K562 (cell line): ENCODE measurements at regions not wholly inside any gene's neighbourhood (a gene's known extent, or its start where the extent isn't known, plus 50 kb on each side); places are given as distances from the start of the nearest gene placed in this dataset.

Experiments used
- ARID3A ChIP-seq: IDR thresholded peaks from 2 replicates; pipeline ENCODE4 v1.6.1; 2012; ENCODE audit warnings: low read depth, low read length, improper control_type of control experiment, borderline replicate concordance
- BCL6 ChIP-seq: fragments of 250-450 bp; sonication (Bioruptor Pico); IDR thresholded peaks from 2 replicates; pipeline ENCODE4 v1.4.0; 2020
- CSDE1 ChIP-seq, 2 experiments: fragments of 450-650 bp; IDR thresholded peaks; 2 replicates each; pipeline ENCODE4 v1.6.1; 2016; ENCODE audit warnings: mild to moderate bottlenecking in 1 of 2
- DIDO1 ChIP-seq: fragments of 450-650 bp; IDR thresholded peaks from 2 replicates; pipeline ENCODE4 v1.6.1; 2016; ENCODE audit warnings: low read depth, missing biosample characterization, missing genetic modification characterization
- E2F3 ChIP-seq: fragments of 250-450 bp; sonication (Bioruptor Pico); IDR thresholded peaks from 2 replicates; pipeline ENCODE4 v1.4.0; 2020; ENCODE audit warnings: mild to moderate bottlenecking
- ELF4 ChIP-seq: fragments of 450-650 bp; formaldehyde crosslinking; IDR thresholded peaks from 2 replicates; pipeline ENCODE4 v1.4.0; 2022; ENCODE audit warnings: missing genetic modification characterization
- KHSRP ChIP-seq: fragments of 450-650 bp; IDR thresholded peaks from 2 replicates; pipeline ENCODE4 v1.6.1; 2017
- MCM2 ChIP-seq: fragments of 450-650 bp; IDR thresholded peaks from 2 replicates; pipeline ENCODE4 v1.6.1; 2017; ENCODE audit warnings: low read depth, mild to moderate bottlenecking
- MLLT1 ChIP-seq, 2 experiments: fragments of 450-650 bp; IDR thresholded peaks; 2 replicates each; pipeline ENCODE4 v1.6.1; 2016
- NR2C2 ChIP-seq, 2 experiments: fragments of 200-800 bp in 1 of 2; sonication (Bioruptor generic) in 1 of 2; sonication (generic) in 1 of 2; formaldehyde crosslinking in 1 of 2; IDR thresholded peaks; 2 replicates each; pipeline versions ENCODE4 v1.6.1 to v1.8.0; 2016 to 2022; ENCODE audit warnings: mild to moderate bottlenecking in 1 of 2, missing compliant biosample characterization in 1 of 2, missing genetic modification characterization in 1 of 2, missing genetic modification reagents in 1 of 2
- POLR2H ChIP-seq: IDR thresholded peaks from 2 replicates; pipeline ENCODE4 v1.6.1; 2016; ENCODE audit warnings: missing genetic modification characterization, low read depth, mild to moderate bottlenecking, control low read depth, missing compliant biosample characterization, moderate library complexity
- SMARCA5 ChIP-seq: fragments of 450-650 bp; IDR thresholded peaks from 2 replicates; pipeline ENCODE4 v1.6.1; 2016
- SPI1 ChIP-seq: IDR thresholded peaks from 2 replicates; pipeline ENCODE4 v1.6.1; 2011; ENCODE audit warnings: low read depth, low read length, control low read depth, borderline replicate concordance
- TAF9B ChIP-seq: fragments of 450-650 bp; IDR thresholded peaks from 2 replicates; pipeline ENCODE4 v1.6.1; 2018; ENCODE audit warnings: mild to moderate bottlenecking; ENCODE audit not compliant: partially characterized antibody
- THRAP3 ChIP-seq: fragments of 450-650 bp; IDR thresholded peaks from 2 replicates; pipeline ENCODE4 v1.6.1; 2016; ENCODE audit warnings: mild to moderate bottlenecking, inconsistent platforms, borderline replicate concordance
- TSHZ1 ChIP-seq: fragments of 250-450 bp; sonication (Bioruptor Pico); IDR thresholded peaks from 2 replicates; pipeline ENCODE4 v1.4.0; 2020; ENCODE audit warnings: mild to moderate bottlenecking, moderate library complexity
- VEZF1 ChIP-seq: fragments of 200-800 bp; sonication (Bioruptor generic); IDR thresholded peaks from 2 replicates; pipeline ENCODE4 v1.6.1; 2017; ENCODE audit warnings: missing genetic modification characterization, missing compliant biosample characterization
- ZNF41 ChIP-seq: fragments of 250-450 bp; sonication (Bioruptor Pico); conservative IDR thresholded peaks from 2 replicates; pipeline ENCODE4 v1.4.0; 2020; ENCODE audit warnings: mild to moderate bottlenecking
- TF ChIP-seq, protein P1 (sequence below): sonication (generic); formaldehyde crosslinking; IDR thresholded peaks from 2 replicates; pipeline ENCODE4 v1.8.0; 2022; ENCODE audit warnings: mild to moderate bottlenecking, missing genetic modification reagents

- TF ChIP-seq TSHZ1 (CRISPR knock-in tag): no peak
- TF ChIP-seq CSDE1 (IDR thresholded peaks at IDR 0.05): 0 out of 4 replicates have a peak, but pooled peaks of 1 of the 2 experiments have one; percentile 15
- TF ChIP-seq VEZF1: 0 out of 2 replicates have a peak, but pooled peaks have one; percentile 4
- no peak for TF ChIP-seq E2F3
- TF ChIP-seq KHSRP: peak; percentile 54; the same call in 1 of the 2 replicates
- TF ChIP-seq POLR2H: peak; percentile 56; the same call in 1 of the 2 replicates
- no peak for TF ChIP-seq SPI1
- TF ChIP-seq ARID3A: 0 out of 2 replicates have a peak, but pooled peaks have one; percentile 4
- TF ChIP-seq, protein P1, sequence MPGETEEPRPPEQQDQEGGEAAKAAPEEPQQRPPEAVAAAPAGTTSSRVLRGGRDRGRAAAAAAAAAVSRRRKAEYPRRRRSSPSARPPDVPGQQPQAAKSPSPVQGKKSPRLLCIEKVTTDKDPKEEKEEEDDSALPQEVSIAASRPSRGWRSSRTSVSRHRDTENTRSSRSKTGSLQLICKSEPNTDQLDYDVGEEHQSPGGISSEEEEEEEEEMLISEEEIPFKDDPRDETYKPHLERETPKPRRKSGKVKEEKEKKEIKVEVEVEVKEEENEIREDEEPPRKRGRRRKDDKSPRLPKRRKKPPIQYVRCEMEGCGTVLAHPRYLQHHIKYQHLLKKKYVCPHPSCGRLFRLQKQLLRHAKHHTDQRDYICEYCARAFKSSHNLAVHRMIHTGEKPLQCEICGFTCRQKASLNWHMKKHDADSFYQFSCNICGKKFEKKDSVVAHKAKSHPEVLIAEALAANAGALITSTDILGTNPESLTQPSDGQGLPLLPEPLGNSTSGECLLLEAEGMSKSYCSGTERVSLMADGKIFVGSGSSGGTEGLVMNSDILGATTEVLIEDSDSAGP (CRISPR knock-in tag): no peak
- TF ChIP-seq NR2C2 (CRISPR knock-in tag; IDR thresholded peaks at IDR 0.05): no peak
- TF ChIP-seq NR2C2 (tag; IDR thresholded peaks at IDR 0.05): no peak
- peak in 1 of 2 experiments; percentile 58; a peak in 1 of 4 replicates for TF ChIP-seq MLLT1 (IDR thresholded peaks at IDR 0.05)
- peak; percentile 87 for TF ChIP-seq SMARCA5
- no peak for TF ChIP-seq BCL6
- 0 out of 2 replicates have a peak, but pooled peaks have one; percentile 55 for TF ChIP-seq ELF4 (CRISPR knock-in tag)
- peak; percentile 32 for TF ChIP-seq TAF9B
- no peak for TF ChIP-seq MCM2
- TF ChIP-seq ZNF41 (CRISPR knock-in tag): no peak
- 0 out of 2 replicates have a peak, but pooled peaks have one; percentile 45 for TF ChIP-seq THRAP3
- no peak for TF ChIP-seq DIDO1 (tag)
Measured at GRCh38 chr6:28750926-28751458, 172.8 kb downstream of the TRIM27 start (continued).
